T47D (cell line): ENCODE measurements at regions not wholly inside any gene's neighbourhood (a gene's known extent, or its start where the extent isn't known, plus 50 kb on each side); places are given as distances from the start of the nearest gene placed in this dataset.
"Not testable (repeated sequence)": the region's sequence is repeated elsewhere in the genome, so short reads cannot be mapped to it uniquely, and the experiment has no call there.

Source experiments
- DNase-seq, 2 experiments: peaks; one replicate each; pipeline versions ENCODE4 v3.0.0 to v3.0.0-alpha.2; 2011 to 2012; ENCODE audit warnings: low read depth in 1 of 2, low spot score in 1 of 2
- JUND ChIP-seq: IDR thresholded peaks from 2 replicates; pipeline ENCODE4 v1.6.1; 2012; ENCODE audit warnings: low read depth
- in situ Hi-C: cut with HindIII; loops from 2 replicates; pipeline ENCODE4 v1.10.0; 2016; ENCODE audit warnings: low sequenced_read_pairs, low pct_unique_long_range_greater_than_20kb

- DNase-seq = no peak
- TF ChIP-seq JUND = no peak
- in situ Hi-C loops = no loop called here
Measured at GRCh38 chr2:209259767-209260166, 164.1 kb upstream of the MAP2 start.

- no peak for TF ChIP-seq JUND
Measured at GRCh38 chr2:209260281-209260680, 163.6 kb upstream of the MAP2 start.

DNA sequence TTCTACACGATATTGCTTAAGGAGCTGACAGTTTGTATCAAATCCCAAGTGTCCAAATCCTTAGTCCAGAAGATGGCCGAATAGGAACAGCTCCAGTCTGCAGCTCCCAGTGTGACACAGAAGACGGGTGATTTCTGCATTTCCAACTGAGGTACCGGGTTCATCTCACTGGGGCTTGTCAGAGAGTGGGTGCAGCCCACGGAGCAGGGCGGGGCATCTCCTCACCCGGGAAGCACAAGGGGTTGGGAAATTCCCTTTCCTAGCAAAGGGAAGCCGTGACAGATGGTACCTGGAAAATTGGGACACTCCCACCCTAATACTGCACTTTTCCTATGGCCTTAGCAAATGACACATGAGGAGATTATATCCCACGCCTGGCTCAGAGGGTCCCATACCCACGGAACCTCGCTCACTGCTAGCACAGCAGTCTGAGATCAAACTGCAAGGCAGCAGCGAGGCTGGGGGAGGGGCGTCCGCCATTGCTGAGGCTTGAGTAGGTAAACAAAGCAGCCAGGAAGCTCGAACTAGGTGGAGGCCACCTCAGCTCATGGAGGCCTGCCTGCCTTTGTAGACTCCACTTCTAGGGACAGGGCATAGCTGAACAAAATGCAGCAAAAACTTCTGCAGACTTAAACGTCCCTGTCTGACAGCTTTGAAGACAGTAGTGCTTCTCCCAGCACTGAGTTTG lies 162.3 kb upstream of the MAP2 start:
- in situ Hi-C loops, DNase-seq: not testable (repeated sequence)

More at GRCh38 chr2:209260281-209260680, 163.6 kb upstream of the MAP2 start:
- DNase-seq = no peak
- in situ Hi-C loops = no loop called here

DNA sequence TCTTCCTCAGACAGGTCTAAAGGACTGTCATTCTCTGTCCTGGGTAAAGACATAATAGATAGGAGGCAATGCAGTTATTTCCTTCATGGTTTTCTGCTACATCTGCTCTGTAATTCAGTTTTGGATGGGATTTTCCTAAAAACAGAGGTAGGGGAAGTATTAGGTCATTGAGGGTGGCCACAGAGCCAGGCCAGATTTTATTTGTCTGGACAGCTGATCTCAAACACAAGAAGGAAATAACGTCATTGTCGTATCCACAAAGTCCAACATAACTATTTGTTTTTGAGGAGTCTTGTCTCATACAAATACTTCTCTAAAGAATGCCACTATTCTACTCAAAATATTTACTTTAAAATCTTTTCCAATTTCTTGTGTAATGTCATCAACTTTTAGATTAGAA lies 154.8 kb upstream of the MAP2 start:
- no peak for TF ChIP-seq JUND
- DNase-seq = no peak
- in situ Hi-C loops = no loop called here

DNA sequence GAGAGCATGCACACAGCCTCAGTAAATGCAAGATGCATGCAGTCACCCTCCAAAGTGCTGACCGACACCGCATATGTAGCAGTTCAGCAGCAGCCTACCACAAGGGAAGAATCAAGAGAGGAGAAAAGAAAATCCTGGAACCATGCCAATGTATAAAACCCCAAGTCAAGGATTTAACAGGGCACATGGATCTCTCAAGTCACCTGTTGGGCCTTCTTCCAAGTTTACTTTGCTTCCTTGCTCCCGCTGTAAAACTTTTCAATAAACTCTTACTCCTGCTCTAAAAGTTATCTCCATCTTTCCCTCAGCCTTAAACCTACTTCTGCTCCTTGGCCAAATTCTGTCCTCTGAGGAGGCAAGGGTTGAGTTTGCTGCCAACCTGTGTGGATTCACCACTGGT lies 147.8 kb upstream of the MAP2 start:
- in situ Hi-C loops = no loop called here
- TF ChIP-seq JUND = no peak
- DNase-seq = no peak

- no peak for DNase-seq
- in situ Hi-C loops = no loop called here
- TF ChIP-seq JUND = no peak
Measured at GRCh38 chr2:209277444-209277843, 146.4 kb upstream of the MAP2 start.

DNA sequence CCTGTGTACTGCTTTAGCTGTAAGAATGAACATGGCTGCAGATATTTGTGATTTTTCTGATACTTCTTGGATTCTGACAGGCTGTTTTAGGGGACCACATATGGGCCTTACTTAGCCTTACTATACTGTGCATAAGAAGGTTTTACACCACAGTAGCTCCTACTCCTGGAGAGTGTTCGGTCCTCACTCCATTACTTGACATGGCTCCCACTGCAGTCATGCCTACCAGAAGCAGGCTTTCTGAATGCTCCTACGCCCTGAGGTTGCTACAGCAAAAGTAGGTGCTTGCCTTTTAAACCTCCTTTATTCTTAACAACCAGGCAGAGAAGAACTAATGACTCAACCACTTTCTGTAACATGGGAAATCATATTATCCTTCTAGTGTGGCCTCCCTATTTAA lies 125.2 kb upstream of the MAP2 start:
- in situ Hi-C loops = no loop called here
- no peak for TF ChIP-seq JUND
- DNase-seq = no peak

GRCh38 chr2:209299478-209299877 lies 124.4 kb upstream of the MAP2 start:
- DNase-seq = not testable (repeated sequence)

GRCh38 chr2:209300766-209301165 lies 123.1 kb upstream of the MAP2 start:
- in situ Hi-C loops, DNase-seq: not testable (repeated sequence)

More at GRCh38 chr2:209299478-209299877, 124.4 kb upstream of the MAP2 start:
- in situ Hi-C loops = not testable (repeated sequence)

DNA sequence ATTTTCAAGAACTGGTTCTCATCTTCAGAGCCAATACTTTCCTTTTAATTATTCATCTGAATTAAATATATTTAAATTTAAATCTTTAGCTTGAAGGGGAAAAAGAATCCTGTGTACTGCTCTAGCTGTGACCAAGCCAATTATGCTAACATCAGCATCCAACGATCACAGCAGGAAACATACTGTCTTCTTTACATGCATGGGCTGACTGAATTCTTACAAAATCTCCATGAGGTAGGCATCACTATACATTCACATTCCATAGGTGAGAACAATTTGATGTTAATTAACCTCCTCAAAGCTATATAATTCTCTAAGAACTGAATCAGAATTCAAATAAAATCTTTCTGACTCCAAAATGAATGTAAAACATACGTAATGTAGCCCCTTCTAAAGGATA lies 118.8 kb upstream of the MAP2 start:
- DNase-seq = no peak
- in situ Hi-C loops = no loop called here
- no peak for TF ChIP-seq JUND

GRCh38 chr2:209305746-209306196 lies 118.1 kb upstream of the MAP2 start:
- no peak for DNase-seq
- in situ Hi-C loops = no loop called here
- TF ChIP-seq JUND = no peak

DNA sequence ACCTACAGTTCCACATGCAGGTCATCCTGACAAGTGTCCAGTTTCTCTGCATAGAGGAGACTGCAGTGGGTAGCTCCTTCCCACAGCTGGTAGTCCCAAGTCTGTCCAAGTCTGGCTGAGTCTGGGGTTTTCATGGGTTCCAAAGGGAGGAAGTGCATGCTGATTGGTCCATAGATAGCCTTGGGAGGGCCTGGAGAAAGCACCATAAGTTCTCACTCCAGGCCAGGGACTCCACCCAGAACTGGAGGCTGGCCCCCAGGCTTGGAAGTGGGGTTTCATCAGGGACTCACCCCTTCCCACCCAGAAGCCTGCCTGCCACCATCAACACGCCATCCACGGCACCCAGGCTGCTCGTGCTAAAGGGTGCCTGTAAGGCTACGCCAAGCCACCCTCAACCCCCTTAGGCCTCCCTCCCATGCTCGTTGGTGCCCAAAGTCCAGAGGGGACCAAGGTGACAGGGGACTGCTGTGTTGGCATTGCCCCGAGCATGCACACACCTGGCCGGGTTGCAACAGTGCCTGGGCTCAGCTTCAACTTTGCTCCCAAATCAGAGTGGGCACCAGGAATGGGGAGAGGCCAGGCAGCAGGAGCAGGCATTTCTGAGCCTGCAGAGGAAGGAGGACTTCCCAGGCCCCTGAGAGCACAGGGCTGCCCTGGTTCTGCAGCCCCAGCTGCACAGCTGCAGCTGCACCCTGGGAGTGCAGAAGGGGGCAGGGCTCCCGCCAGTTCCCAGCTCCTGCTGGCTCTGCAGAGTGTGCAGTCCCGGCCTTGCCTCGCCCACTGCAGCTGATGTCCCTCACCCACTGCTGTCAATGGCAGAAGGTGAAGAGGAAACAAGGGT lies 116.5 kb upstream of the MAP2 start:
- no peak for DNase-seq
- in situ Hi-C loops = no loop called here
- TF ChIP-seq JUND = no peak

DNA sequence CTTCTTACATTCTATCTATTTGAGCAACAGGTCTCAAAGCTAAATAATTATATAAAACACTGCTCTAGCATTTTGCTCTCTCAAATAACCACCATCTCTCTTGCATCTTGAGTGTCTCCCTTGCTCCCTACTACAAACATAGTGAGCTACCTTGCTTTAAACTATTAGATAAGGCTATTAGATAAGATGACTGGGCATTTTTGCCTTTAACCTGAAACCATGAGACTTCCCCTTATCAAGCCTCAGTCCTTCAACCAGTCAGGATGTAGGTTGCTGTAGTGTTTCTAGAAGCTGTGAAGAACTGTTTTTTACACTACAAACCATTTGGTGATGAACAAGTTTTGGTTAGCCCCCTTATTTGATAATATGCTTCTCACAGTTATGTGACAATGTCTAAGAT lies 115.4 kb upstream of the MAP2 start:
- DNase-seq = no peak
- in situ Hi-C loops = no loop called here
- TF ChIP-seq JUND = no peak

- no peak for TF ChIP-seq JUND
- no peak for DNase-seq
- in situ Hi-C loops = no loop called here
Measured at GRCh38 chr2:209311948-209312347, 111.9 kb upstream of the MAP2 start.

DNA sequence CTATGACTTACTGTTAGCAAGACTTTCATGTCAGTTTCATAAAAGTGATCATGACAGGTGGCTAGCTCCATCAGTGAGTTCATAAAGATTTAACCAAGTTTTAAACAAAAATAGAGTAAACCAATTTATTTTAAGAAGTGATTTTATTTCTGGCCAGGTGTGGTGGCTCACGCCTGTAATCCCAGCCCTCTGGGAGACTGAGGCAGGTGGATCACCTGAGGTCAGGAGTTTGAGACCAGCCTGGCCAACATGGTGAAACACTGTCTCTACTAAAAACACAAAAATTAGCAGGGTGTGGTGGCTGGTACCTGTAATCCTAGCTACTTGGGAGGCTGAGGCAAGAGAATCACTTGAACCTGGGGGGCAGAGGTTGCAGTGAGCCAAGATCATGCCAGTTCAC lies 111.4 kb upstream of the MAP2 start:
- in situ Hi-C loops, DNase-seq: not testable (repeated sequence)
